Gastroesophageal sphincter (tissue), 4 donors: ENCODE measurements at regions not wholly inside any gene's neighbourhood (a gene's known extent, or its start where the extent isn't known, plus 50 kb on each side); places are given as distances from the start of the nearest gene placed in this dataset.
A peak's percentile ranks its signal among the peaks of the same experiment; 100 is the strongest.

Experiments
- ATAC-seq: fragments of 150-250 bp; one replicate; pipeline ENCODE4 v1.9.1; 2016; ENCODE audit warnings: mild to moderate bottlenecking, moderate library complexity
- H3K27ac ChIP-seq, 4 donors: fragments of 200-600 bp; sonication (generic) in 3 of 4; 1 replicate in 3 of 4; 2 replicates in 1 of 4; pipeline ENCODE4 v1.5.1; 2016 to 2019
- H3K27me3 ChIP-seq: fragments of 200-600 bp; sonication (generic); one replicate; pipeline ENCODE4 v1.5.1; 2019
- H3K36me3 ChIP-seq, 2 donors: fragments of 200-600 bp; sonication (generic); one replicate each; pipeline ENCODE4 v1.5.1; 2019; ENCODE audit warnings: control low read depth in 1 of 2
- H3K4me1 ChIP-seq, 3 donors: fragments of 200-600 bp; sonication (generic); 1 replicate in 2 of 3; 2 replicates in 1 of 3; pipeline ENCODE4 v1.5.1; 2016 to 2019; ENCODE audit warnings: control low read depth in 2 of 3
- H3K4me3 ChIP-seq, 2 donors: fragments of 200-600 bp; sonication (generic); one replicate each; pipeline ENCODE4 v1.5.1; 2019; ENCODE audit warnings: mild to moderate bottlenecking in 1 of 2, moderate library complexity in 1 of 2
- H3K9me3 ChIP-seq, 3 donors: fragments of 200-600 bp; sonication (generic); one replicate each; pipeline ENCODE4 v1.5.1; 2017 to 2019; ENCODE audit warnings: control low read depth in 2 of 3
- CTCF ChIP-seq, 4 experiments: fragments of 200-600 bp in 2 of 4; fragments of 450-650 bp in 2 of 4; sonication (generic) in 1 of 4; IDR thresholded peaks; one replicate each; pipeline ENCODE4 v1.5.1; 2017 to 2019; ENCODE audit warnings: antibody characterized with exemption in 4 of 4, mild to moderate bottlenecking in 2 of 4, moderate library complexity in 2 of 4
- EP300 ChIP-seq: sonication (generic); formaldehyde crosslinking; IDR thresholded peaks from one replicate; pipeline ENCODE4 v1.6.1; 2017; ENCODE audit warnings: antibody characterized with exemption, mild to moderate bottlenecking
- POLR2A ChIP-seq, 2 donors: fragments of 450-650 bp; IDR thresholded peaks; one replicate each; pipeline ENCODE4 v1.6.1; 2017; ENCODE audit warnings: antibody characterized with exemption in 2 of 2, mild to moderate bottlenecking in 2 of 2, moderate library complexity in 1 of 2
- POLR2AphosphoS5 ChIP-seq: sonication (generic); formaldehyde crosslinking; IDR thresholded peaks from one replicate; pipeline ENCODE4 v1.6.1; 2017; ENCODE audit warnings: antibody characterized with exemption
- WGBS, 2 donors: methylation state at CpG; one replicate each; pipeline ENCODE4 v1.1.5; 2018; ENCODE audit warnings: low coverage in 1 of 2; 5-methylcytosine and 5-hydroxymethylcytosine counted together

DNA sequence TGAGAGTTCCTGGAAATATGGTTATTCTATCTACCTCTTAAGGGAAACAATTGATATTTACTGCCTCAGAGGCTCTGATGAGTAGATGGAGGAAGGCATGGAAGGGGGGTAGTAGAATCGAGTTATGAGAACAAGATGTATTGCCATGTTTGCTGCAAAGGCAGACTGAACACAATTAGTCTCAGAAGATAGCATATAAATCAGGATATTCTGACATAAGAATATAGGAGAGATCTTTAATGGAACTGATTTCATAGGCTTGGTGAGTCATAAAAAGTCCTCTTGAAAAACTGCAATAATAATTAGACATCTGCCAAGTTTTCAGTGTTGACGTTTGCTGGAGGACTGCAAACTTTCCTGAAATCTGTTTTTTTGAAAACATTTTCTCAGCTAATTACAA is 636.1 kb downstream of the TMTC2 start:
- H3K36me3 ChIP-seq: no peaks in the 10 kb centered on the region
- no peaks in the 10 kb centered on the region for H3K27me3 ChIP-seq
- H3K4me1 ChIP-seq: peaks cover 0 to 11% (median 0%) of the 10 kb centered on the region in 3 donors
- WGBS, 2 donors: 58% methylated on average over 2 of the region's 2 CpGs
- no peak for TF ChIP-seq POLR2AphosphoS5
- no peak for TF ChIP-seq CTCF (IDR thresholded peaks at IDR 0.05)
- no peak for TF ChIP-seq POLR2A (IDR thresholded peaks at IDR 0.05)
- no peak for TF ChIP-seq EP300
- no peaks in the 10 kb centered on the region for H3K9me3 ChIP-seq
- no peak overlapping the region for H3K27ac ChIP-seq
- no peak for ATAC-seq
- no peak overlapping the region for H3K4me3 ChIP-seq

- Histone ChIP-seq H3K36me3 (no peaks in the 10 kb centered on the region), H3K4me3 (no peak overlapping the region), H3K27me3 (no peaks in the 10 kb centered on the region), H3K9me3 (no peaks in the 10 kb centered on the region), H3K4me1 (peaks cover 0 to 13% (median 0%) of the 10 kb centered on the region in 3 donors), H3K27ac (no peak overlapping the region)
- ATAC-seq: no peak
- WGBS, 2 donors: 49 to 69% methylated on average over 2 of the region's 2 CpGs
- TF ChIP-seq POLR2AphosphoS5: no peak
- TF ChIP-seq POLR2A (IDR thresholded peaks at IDR 0.05): no peak
- no peak for TF ChIP-seq EP300
- no peak for TF ChIP-seq CTCF (IDR thresholded peaks at IDR 0.05)
These were observed 635.3 kb downstream of the TMTC2 start for GRCh38 chr12:83321971-83322370.

DNA sequence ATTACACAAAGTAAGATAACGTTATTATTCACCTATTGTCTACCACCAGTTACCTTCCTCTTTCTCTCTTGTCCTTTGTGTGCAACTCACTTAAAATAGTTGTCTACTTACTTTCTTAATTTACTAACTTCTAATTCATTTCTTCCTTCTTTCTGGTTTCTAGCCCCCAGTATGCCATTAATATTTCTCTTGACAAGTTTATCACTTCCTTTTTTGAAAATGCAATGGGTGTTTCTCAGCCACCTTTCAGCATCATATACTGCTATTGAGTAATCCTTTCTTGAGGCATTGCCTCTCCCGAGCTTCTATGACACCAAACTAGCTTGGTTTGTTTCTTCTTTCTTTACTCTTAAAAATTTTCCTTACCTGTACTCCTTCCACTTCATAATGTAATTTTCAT is 633.6 kb downstream of the TMTC2 start:
- H3K27ac ChIP-seq: no peak overlapping the region
- no peaks in the 10 kb centered on the region for H3K27me3 ChIP-seq
- H3K9me3 ChIP-seq: no peaks in the 10 kb centered on the region
- ATAC-seq: no peak
- peaks cover 0 to 13% (median 0%) of the 10 kb centered on the region in 3 donors for H3K4me1 ChIP-seq
- H3K4me3 ChIP-seq: no peak overlapping the region
- TF ChIP-seq CTCF (IDR thresholded peaks at IDR 0.05) (no peak), EP300 (no peak), POLR2A (IDR thresholded peaks at IDR 0.05) (no peak), POLR2AphosphoS5 (no peak)
- 70 to 71% methylated on average over 2 of the region's 2 CpGs for WGBS, 2 donors
- no peaks in the 10 kb centered on the region for H3K36me3 ChIP-seq

DNA sequence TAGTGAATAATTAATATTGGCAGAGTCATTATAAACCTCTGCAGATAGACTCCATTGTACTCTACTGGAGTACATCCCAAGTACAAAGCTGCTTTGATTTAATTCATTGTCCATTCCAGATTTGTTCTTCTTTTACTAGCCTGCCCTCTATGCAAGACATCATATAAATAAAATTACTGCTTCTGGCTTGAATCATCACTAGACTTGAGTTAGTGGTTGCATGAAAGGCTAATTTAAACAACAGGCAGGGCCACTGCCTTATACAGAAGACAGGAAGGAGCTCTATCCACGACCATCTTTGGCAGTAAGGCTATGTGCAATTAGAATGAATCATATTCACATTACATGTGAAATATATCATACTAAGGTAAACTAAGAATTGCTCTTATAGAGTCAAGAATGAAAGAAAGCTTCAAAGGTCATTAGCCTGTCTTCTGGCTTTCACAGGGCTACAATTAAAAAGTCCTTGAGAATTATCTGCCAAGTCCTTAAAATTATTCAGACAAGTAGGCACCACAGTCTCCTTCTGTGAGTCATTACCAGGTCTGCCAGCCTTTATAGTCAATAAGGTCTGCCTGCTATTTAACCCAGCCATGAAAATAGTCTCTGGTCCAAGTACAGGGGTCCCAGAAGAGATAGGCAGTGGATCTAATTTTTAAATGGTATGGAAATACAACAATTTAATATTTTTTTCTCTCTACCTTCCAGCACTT is 631.8 kb downstream of the TMTC2 start:
- ATAC-seq: no peak
- Histone ChIP-seq H3K9me3 (no peaks in the 10 kb centered on the region), H3K27ac (no peak overlapping the region), H3K27me3 (no peaks in the 10 kb centered on the region), H3K36me3 (no peaks in the 10 kb centered on the region), H3K4me3 (no peak overlapping the region), H3K4me1 (peaks cover 0 to 13% (median 0%) of the 10 kb centered on the region in 3 donors)
- TF ChIP-seq POLR2AphosphoS5: peak; percentile 34
- no peak for TF ChIP-seq CTCF (IDR thresholded peaks at IDR 0.05)
- 0 to 20% methylated on average over 1 of the region's 1 CpG for WGBS, 2 donors

GRCh38 chr12:83317595-83317994 is 630.9 kb downstream of the TMTC2 start:
- TF ChIP-seq POLR2A (IDR thresholded peaks at IDR 0.05) (no peak), EP300 (no peak), POLR2AphosphoS5 (no peak), CTCF (IDR thresholded peaks at IDR 0.05) (no peak)
- Histone ChIP-seq H3K4me1 (peaks cover 0 to 13% (median 0%) of the 10 kb centered on the region in 3 donors), H3K4me3 (no peak overlapping the region), H3K27me3 (no peaks in the 10 kb centered on the region), H3K36me3 (no peaks in the 10 kb centered on the region), H3K9me3 (no peaks in the 10 kb centered on the region), H3K27ac (no peak overlapping the region)
- no peak for ATAC-seq
- WGBS, 2 donors: 68 to 90% methylated on average over 3 of the region's 3 CpGs
